ENCODE measurements at regions not wholly inside any gene's neighbourhood (a gene's known extent, or its start where the extent isn't known, plus 50 kb on each side); places are given as distances from the start of the nearest gene placed in this dataset.

DNA sequence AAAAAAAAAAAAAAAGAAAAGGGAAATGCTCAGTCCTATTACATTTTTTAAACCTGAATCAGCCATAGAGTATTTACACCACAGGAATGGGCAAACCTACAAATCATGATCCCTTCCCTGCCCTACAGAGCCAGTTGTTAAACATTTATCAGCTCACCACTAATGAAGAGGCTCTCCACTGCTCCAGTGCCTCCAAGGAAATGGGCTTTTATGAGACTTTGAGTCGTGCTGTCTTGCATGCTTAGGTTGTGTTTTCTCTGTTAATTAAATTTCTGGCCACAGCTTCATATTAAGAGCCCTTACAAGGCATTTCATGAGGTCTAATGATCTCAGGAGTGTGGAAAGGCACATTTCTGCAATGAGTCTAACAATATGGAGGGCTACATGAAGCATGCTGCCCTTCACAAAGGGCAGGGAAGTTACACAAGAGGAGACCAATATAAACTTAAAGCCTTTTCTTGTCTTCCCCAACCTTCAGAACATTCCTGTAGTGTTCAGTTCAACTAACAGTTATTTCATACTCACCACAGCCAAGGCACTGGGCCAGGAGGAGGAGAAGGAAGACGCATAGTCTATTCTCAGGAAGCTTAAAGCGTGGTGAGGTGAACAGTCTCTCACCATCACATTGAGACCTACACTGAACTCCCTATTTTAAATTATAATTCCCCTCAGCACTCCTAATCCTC lies 140.1 kb upstream of the ABCA1 start:
- Histone ChIP-seq H3K27ac (no peak overlapping the region), H3K27me3 (replicated peaks in 1 of 7) (peaks cover 0 to 13% (median 0%) of the 10 kb centered on the region in 7 donors), H3K4me1 (peaks cover 0 to 49% (median 33%) of the 10 kb centered on the region in 6 donors), H3K9me3 (no peaks in the 10 kb centered on the region), H3K4me3 (no peak overlapping the region), H3K36me3 (no peaks in the 10 kb centered on the region)
- TF ChIP-seq POLR2AphosphoS5 (IDR thresholded peaks at IDR 0.05) (no peak), POLR2A (IDR thresholded peaks at IDR 0.05) (no peak)
- TF ChIP-seq, protein P1, sequence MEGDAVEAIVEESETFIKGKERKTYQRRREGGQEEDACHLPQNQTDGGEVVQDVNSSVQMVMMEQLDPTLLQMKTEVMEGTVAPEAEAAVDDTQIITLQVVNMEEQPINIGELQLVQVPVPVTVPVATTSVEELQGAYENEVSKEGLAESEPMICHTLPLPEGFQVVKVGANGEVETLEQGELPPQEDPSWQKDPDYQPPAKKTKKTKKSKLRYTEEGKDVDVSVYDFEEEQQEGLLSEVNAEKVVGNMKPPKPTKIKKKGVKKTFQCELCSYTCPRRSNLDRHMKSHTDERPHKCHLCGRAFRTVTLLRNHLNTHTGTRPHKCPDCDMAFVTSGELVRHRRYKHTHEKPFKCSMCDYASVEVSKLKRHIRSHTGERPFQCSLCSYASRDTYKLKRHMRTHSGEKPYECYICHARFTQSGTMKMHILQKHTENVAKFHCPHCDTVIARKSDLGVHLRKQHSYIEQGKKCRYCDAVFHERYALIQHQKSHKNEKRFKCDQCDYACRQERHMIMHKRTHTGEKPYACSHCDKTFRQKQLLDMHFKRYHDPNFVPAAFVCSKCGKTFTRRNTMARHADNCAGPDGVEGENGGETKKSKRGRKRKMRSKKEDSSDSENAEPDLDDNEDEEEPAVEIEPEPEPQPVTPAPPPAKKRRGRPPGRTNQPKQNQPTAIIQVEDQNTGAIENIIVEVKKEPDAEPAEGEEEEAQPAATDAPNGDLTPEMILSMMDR (IDR thresholded peaks at IDR 0.05 in 8 of 11, conservative IDR thresholded peaks at IDR 0.05 in 3 of 11) = no peak
- DNase-seq = no peak
- 65 to 87% (median 75%) methylated on average over 3 of the region's 3 CpGs for WGBS, 5 donors
- intact Hi-C loops (cut with DNase I; ENCODE audit: low total_unique reads) = no loop called here

DNA sequence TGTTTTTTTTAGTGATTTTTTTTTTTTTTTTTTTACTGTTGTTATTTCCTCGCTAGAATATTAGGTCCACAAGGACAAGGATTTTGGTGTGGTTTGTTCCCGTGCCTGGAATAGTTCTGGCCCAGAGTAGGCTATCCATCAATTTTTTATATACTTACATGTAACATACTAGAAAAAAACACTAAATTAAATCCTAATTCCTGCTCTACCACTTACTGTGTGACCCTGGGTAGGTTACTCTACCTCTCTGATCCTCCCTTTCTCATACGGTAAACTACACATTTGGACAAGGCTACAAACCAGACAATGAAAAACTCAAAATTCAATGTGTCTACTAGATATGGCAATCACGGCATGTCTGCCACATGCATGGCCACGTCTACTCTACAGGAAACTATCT lies 141.3 kb upstream of the ABCA1 start:
- peaks cover 0 to 6% (median 0%) of the 10 kb centered on the region in 7 donors for H3K27me3 ChIP-seq (replicated peaks in 1 of 7)
- peaks cover 0 to 37% (median 24%) of the 10 kb centered on the region in 6 donors for H3K4me1 ChIP-seq
- no peak overlapping the region for H3K4me3 ChIP-seq
- DNase-seq = no peak
- H3K36me3 ChIP-seq = no peaks in the 10 kb centered on the region
- H3K9me3 ChIP-seq = no peaks in the 10 kb centered on the region
- no peak overlapping the region for H3K27ac ChIP-seq
- TF ChIP-seq POLR2AphosphoS5 (IDR thresholded peaks at IDR 0.05) = no peak
- no peak for TF ChIP-seq POLR2A (IDR thresholded peaks at IDR 0.05)
- TF ChIP-seq, protein P1 (IDR thresholded peaks at IDR 0.05 in 8 of 11, conservative IDR thresholded peaks at IDR 0.05 in 3 of 11) = no peak
- 83 to 94% (median 89%) methylated on average over 5 of the region's 5 CpGs for WGBS, 5 donors
- intact Hi-C loops (cut with DNase I; ENCODE audit: low total_unique reads) = no loop called here

DNA sequence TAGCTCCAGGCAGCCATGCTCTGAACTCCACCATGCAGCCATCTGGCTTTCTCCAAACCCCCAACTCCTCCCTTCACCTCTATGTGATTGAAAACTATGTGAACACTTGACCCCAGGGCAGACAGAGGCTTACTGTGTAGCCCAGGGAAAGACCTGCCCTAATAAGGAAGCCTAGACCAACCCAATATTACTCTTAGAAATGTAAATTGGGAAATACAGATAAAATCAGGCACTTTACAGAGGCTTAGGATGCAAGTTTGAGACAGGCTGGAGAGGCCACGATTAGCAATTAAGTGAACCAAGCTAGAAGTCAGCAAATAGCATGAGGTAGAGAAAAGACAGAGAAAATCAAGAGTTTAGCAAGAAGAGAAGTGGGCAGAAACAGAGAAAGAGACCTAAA lies 141.7 kb upstream of the ABCA1 start:
- intact Hi-C loops (cut with DNase I; ENCODE audit: low total_unique reads) = no loop called here
- 63 to 100% (median 71%) methylated on average over 1 of the region's 1 CpG for WGBS, 5 donors
- TF ChIP-seq, protein P1 (IDR thresholded peaks at IDR 0.05 in 8 of 11, conservative IDR thresholded peaks at IDR 0.05 in 3 of 11) = no peak
- TF ChIP-seq POLR2A (IDR thresholded peaks at IDR 0.05) (no peak), POLR2AphosphoS5 (IDR thresholded peaks at IDR 0.05) (no peak)

DNA sequence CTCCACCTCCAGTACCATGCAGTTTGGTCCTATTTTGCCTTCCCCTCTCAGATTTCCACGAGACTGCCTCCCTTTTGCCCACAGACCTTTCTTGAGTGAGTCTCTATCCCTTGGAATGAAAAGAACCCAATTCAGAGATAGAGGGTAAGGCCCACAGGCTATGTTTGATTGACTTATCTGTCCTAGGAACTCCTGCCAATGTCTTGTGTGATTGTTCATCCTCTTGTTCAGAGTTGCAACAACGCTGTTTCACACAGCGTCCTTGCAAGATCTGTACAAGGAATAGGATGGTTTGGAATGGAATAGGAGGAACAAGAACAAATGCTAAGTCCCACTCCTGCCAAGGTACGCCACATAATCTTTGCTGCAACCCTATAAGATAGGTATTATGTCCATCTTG lies 142.2 kb upstream of the ABCA1 start:
- no peak overlapping the region for H3K27ac ChIP-seq
- H3K4me1 ChIP-seq = peaks cover 0 to 28% (median 15%) of the 10 kb centered on the region in 6 donors
- intact Hi-C loops (cut with DNase I; ENCODE audit: low total_unique reads) = no loop called here
- no peak for DNase-seq
- H3K27me3 ChIP-seq (replicated peaks in 1 of 7) = peaks cover 0 to 6% (median 0%) of the 10 kb centered on the region in 7 donors
- no peak overlapping the region for H3K4me3 ChIP-seq
- H3K36me3 ChIP-seq = no peaks in the 10 kb centered on the region
- 81 to 95% (median 89%) methylated on average over 4 of the region's 4 CpGs for WGBS, 5 donors
- TF ChIP-seq, protein P1 (IDR thresholded peaks at IDR 0.05 in 8 of 11, conservative IDR thresholded peaks at IDR 0.05 in 3 of 11) = no peak
- no peak for TF ChIP-seq POLR2A (IDR thresholded peaks at IDR 0.05)
- TF ChIP-seq POLR2AphosphoS5 (IDR thresholded peaks at IDR 0.05) = no peak
- no peaks in the 10 kb centered on the region for H3K9me3 ChIP-seq

More for the DNA sequence above, 141.7 kb upstream of the ABCA1 start:
- H3K4me3 ChIP-seq = no peak overlapping the region
- H3K27me3 ChIP-seq (replicated peaks in 1 of 7) = peaks cover 0 to 6% (median 0%) of the 10 kb centered on the region in 7 donors
- no peak for DNase-seq
- no peaks in the 10 kb centered on the region for H3K9me3 ChIP-seq
- no peak overlapping the region for H3K27ac ChIP-seq
- H3K4me1 ChIP-seq = peaks cover 0 to 33% (median 20%) of the 10 kb centered on the region in 6 donors
- H3K36me3 ChIP-seq = no peaks in the 10 kb centered on the region
